IMR-90 (cell line): ENCODE measurements at regions not wholly inside any gene's neighbourhood (a gene's known extent, or its start where the extent isn't known, plus 50 kb on each side); places are given as distances from the start of the nearest gene placed in this dataset.

Source experiments
- ATAC-seq: fragments of 200-7000 bp; cut with Tn5 transposase; 2 replicates; pipeline ENCODE4 v1.9.1; 2020; ENCODE audit warnings: low read depth, mild to moderate bottlenecking, moderate library complexity
- BruUV-seq: library from RNA; stranded (reverse); fragments of 400-500 nt; replicated peaks from 2 replicates; lab custom pipeline; 2021; lab: Mats Ljungman, UMichigan
- CTCF ChIA-PET: fragments of 300-600 bp; formaldehyde crosslinking; extraction: SDS; loops from one replicate; lab custom pipeline; 2021; ENCODE audit warnings: antibody characterized with exemption; lab: Yijun Ruan, JAX
- POLR2A ChIA-PET: fragments of 300-600 bp; sonication (Branson Sonifier 250); formaldehyde crosslinking; loops from one replicate; lab custom pipeline; 2022; ENCODE audit warnings: antibody characterized with exemption; ENCODE audit not compliant: unreplicated experiment; lab: Charles Lee
- DNase-seq: peaks from one replicate; pipeline ENCODE4 v3.0.0; 2013
- H2AFZ ChIP-seq: replicated peaks from 2 replicates; pipeline ENCODE3; 2013; ENCODE audit warnings: low read length, mild to moderate bottlenecking; ENCODE audit not compliant: poor library complexity
- H2AK5ac ChIP-seq: 2 replicates; pipeline ENCODE4 v1.6.1; 2013; ENCODE audit warnings: low read depth, low read length, inconsistent platforms
- H2AK9ac ChIP-seq: replicated peaks from 2 replicates; pipeline ENCODE3; 2013; ENCODE audit warnings: mild to moderate bottlenecking, low read depth, low read length, moderate library complexity; ENCODE audit not compliant: poor library complexity
- H2BK120ac ChIP-seq: 2 replicates; pipeline ENCODE4 v1.6.1; 2013; ENCODE audit warnings: low read depth, low read length, inconsistent platforms
- H2BK15ac ChIP-seq: 3 replicates; pipeline ENCODE4 v1.6.1; 2013; ENCODE audit warnings: low read depth, low read length, inconsistent platforms
- H2BK20ac ChIP-seq: 2 replicates; pipeline ENCODE4 v1.6.1; 2013; ENCODE audit warnings: low read depth, mild to moderate bottlenecking, inconsistent platforms, low read length, moderate library complexity
- H2BK5ac ChIP-seq: 2 replicates; pipeline ENCODE4 v1.6.1; 2013; ENCODE audit warnings: mild to moderate bottlenecking, low read depth, low read length, inconsistent platforms; ENCODE audit not compliant: poor library complexity, severe bottlenecking
- H3K14ac ChIP-seq: replicated peaks from 2 replicates; pipeline ENCODE4 v1.6.1; 2013; ENCODE audit warnings: low read depth, low read length, inconsistent platforms
- H3K18ac ChIP-seq: 2 replicates; pipeline ENCODE4 v1.6.1; 2013; ENCODE audit warnings: low read depth, low read length, control low read depth
- H3K23ac ChIP-seq: 2 replicates; pipeline ENCODE4 v1.6.1; 2013; ENCODE audit warnings: low read depth, low read length, inconsistent platforms
- H3K27ac ChIP-seq: 2 replicates; pipeline ENCODE4 v1.5.1; 2013; ENCODE audit warnings: mild to moderate bottlenecking, control low read depth, low read length; ENCODE audit not compliant: insufficient read depth
- H3K27me3 ChIP-seq: 2 replicates; pipeline ENCODE4 v1.6.1; 2013; ENCODE audit warnings: low read length; ENCODE audit not compliant: control insufficient read depth, insufficient read depth
- H3K36me3 ChIP-seq: 2 replicates; pipeline ENCODE4 v1.6.1; 2013; ENCODE audit warnings: low read length, mixed read lengths; ENCODE audit not compliant: control insufficient read depth, insufficient read depth
- H3K4ac ChIP-seq: 2 replicates; pipeline ENCODE4 v1.6.1; 2013; ENCODE audit warnings: low read depth, low read length, inconsistent platforms
- H3K4me1 ChIP-seq: 2 replicates; pipeline ENCODE4 v1.6.1; 2013; ENCODE audit warnings: low read length, mixed read lengths; ENCODE audit not compliant: control insufficient read depth, insufficient read depth
- H3K4me2 ChIP-seq: 2 replicates; pipeline ENCODE4 v1.6.1; 2013; ENCODE audit warnings: low read depth, mild to moderate bottlenecking, control low read depth, low read length, moderate library complexity
- H3K4me3 ChIP-seq: 2 replicates; pipeline ENCODE4 v1.5.1; 2013; ENCODE audit warnings: low read depth, mild to moderate bottlenecking, control low read depth, low read length, moderate library complexity; ENCODE audit not compliant: insufficient read depth
- H3K56ac ChIP-seq: 2 replicates; pipeline ENCODE4 v1.6.1; 2013; ENCODE audit warnings: low read length, inconsistent platforms; ENCODE audit not compliant: insufficient read depth; ENCODE audit errors: extremely low read depth
- H3K79me1 ChIP-seq, 2 experiments: 2 replicates each; pipeline ENCODE4 v1.6.1; 2013; ENCODE audit warnings: low read length in 2 of 2, inconsistent platforms in 1 of 2, low read depth in 1 of 2
- H3K9ac ChIP-seq: 2 replicates; pipeline ENCODE4 v1.6.1; 2013; ENCODE audit warnings: low read depth, low read length, control low read depth
- H3K9me1 ChIP-seq: 2 replicates; pipeline ENCODE4 v1.6.1; 2013; ENCODE audit warnings: low read length, inconsistent platforms; ENCODE audit not compliant: insufficient read depth
- H3K9me3 ChIP-seq: 2 replicates; pipeline ENCODE4 v1.6.1; 2013; ENCODE audit warnings: low read length; ENCODE audit not compliant: control insufficient read depth, insufficient read depth
- H4K20me1 ChIP-seq: 2 replicates; pipeline ENCODE4 v1.6.1; 2013; ENCODE audit warnings: low read length, inconsistent platforms; ENCODE audit not compliant: insufficient read depth
- H4K5ac ChIP-seq: 2 replicates; pipeline ENCODE4 v1.6.1; 2013; ENCODE audit warnings: mild to moderate bottlenecking, low read depth, low read length, control low read depth
- H4K8ac ChIP-seq, 2 experiments: 2 replicates each; pipeline ENCODE4 v1.6.1; 2013; ENCODE audit warnings: low read depth in 2 of 2, low read length in 2 of 2, control low read depth in 1 of 2, inconsistent platforms in 1 of 2
- H4K91ac ChIP-seq: 2 replicates; pipeline ENCODE4 v1.6.1; 2013; ENCODE audit warnings: low read depth, low read length, inconsistent platforms; ENCODE audit not compliant: insufficient read depth
- BHLHE40 ChIP-seq: fragments of 150-350 bp; IDR thresholded peaks from 2 replicates; pipeline ENCODE4 v1.6.1; 2016; ENCODE audit warnings: mild to moderate bottlenecking, low read depth, low read length
- CHD1 ChIP-seq: IDR thresholded peaks from 2 replicates; pipeline ENCODE4 v1.6.1; 2012; ENCODE audit warnings: low read depth, low read length, improper control_type of control experiment
- CTCF ChIP-seq: conservative IDR thresholded peaks from 2 replicates; pipeline ENCODE4 v1.5.1; 2012; ENCODE audit warnings: mild to moderate bottlenecking, low read depth, low read length, improper control_type of control experiment
- FOS ChIP-seq: fragments of 150-350 bp; IDR thresholded peaks from 2 replicates; pipeline ENCODE4 v1.6.1; 2016; ENCODE audit warnings: low read depth, low read length
- MAFK ChIP-seq: IDR thresholded peaks from 2 replicates; pipeline ENCODE4 v1.6.1; 2012; ENCODE audit warnings: low read depth, low read length, improper control_type of control experiment
- MAZ ChIP-seq: IDR thresholded peaks from 2 replicates; pipeline ENCODE4 v1.6.1; 2012; ENCODE audit warnings: low read depth, mild to moderate bottlenecking, low read length, improper control_type of control experiment, moderate library complexity, borderline replicate concordance
- MXI1 ChIP-seq: IDR thresholded peaks from 2 replicates; pipeline ENCODE4 v1.6.1; 2012; ENCODE audit warnings: low read depth, mild to moderate bottlenecking, low read length, moderate library complexity, borderline replicate concordance
- NFE2L2 ChIP-seq: fragments of 150-350 bp; IDR thresholded peaks from 2 replicates; pipeline ENCODE4 v1.6.1; 2016; ENCODE audit warnings: low read depth, mild to moderate bottlenecking, low read length
- POLR2A ChIP-seq: IDR thresholded peaks from 2 replicates; pipeline ENCODE4 v1.6.1; 2012; ENCODE audit warnings: mild to moderate bottlenecking, low read depth, low read length
- dilution Hi-C: fragments of 300-500 bp; cut with HindIII; formaldehyde crosslinking; loops from one replicate; pipeline ENCODE4 v1.14.3; 2018; ENCODE audit warnings: low sequenced_read_pairs; ENCODE audit not compliant: unreplicated experiment
- in situ Hi-C: fragments of 300-500 bp; cut with MboI; formaldehyde crosslinking; loops from 3 replicates; pipeline ENCODE4 v1.14.3; 2019; ENCODE audit warnings: low sequenced_read_pairs, inconsistent platforms, mixed read lengths
- intact Hi-C: fragments of 100-400 bp; cut with micrococcal nuclease; formaldehyde crosslinking; loops from 2 replicates; pipeline ENCODE4 v1.10.0; 2022

- no peak overlapping the region for H2AFZ ChIP-seq
- H3K79me1 ChIP-seq = no peaks in the 10 kb centered on the region; a peak in 1 of 4 replicates
- H2BK120ac ChIP-seq = no peak overlapping the region
- ATAC-seq (no peak), DNase-seq (no peak)
- H4K91ac ChIP-seq = no peak overlapping the region
- no peaks in the 10 kb centered on the region for H3K27me3 ChIP-seq
- no peak overlapping the region for H3K27ac ChIP-seq
- no peak overlapping the region for H4K8ac ChIP-seq
- no peak overlapping the region for H2BK15ac ChIP-seq
- no peak overlapping the region for H3K56ac ChIP-seq
- peaks cover 14% of the 10 kb centered on the region for H3K4me1 ChIP-seq
- H2BK5ac ChIP-seq = no peak overlapping the region
- H3K9ac ChIP-seq = no peak overlapping the region
- CTCF ChIA-PET = no interaction called here
- H4K20me1 ChIP-seq = no peaks in the 10 kb centered on the region
- no peaks in the 10 kb centered on the region for H3K36me3 ChIP-seq
- H3K9me3 ChIP-seq = peaks cover 3% of the 10 kb centered on the region
- dilution Hi-C loops = no loop called here
- TF ChIP-seq BHLHE40 (no peak), CTCF (no peak), FOS (no peak), MXI1 (no peak), MAZ (no peak), NFE2L2 (no peak), CHD1 (no peak), POLR2A (no peak), MAFK (no peak)
- intact Hi-C loops = no loop called here
- H3K14ac ChIP-seq = no peak overlapping the region
- POLR2A ChIA-PET = no interaction called here
- no peak overlapping the region for H2AK9ac ChIP-seq
- H3K18ac ChIP-seq = no peak overlapping the region
- H2BK20ac ChIP-seq = no peak overlapping the region
- no peak overlapping the region for H2AK5ac ChIP-seq
- in situ Hi-C loops = no loop called here
- H3K4ac ChIP-seq = no peak overlapping the region
- H3K9me1 ChIP-seq = peaks cover 6% of the 10 kb centered on the region
- no peak overlapping the region for H4K5ac ChIP-seq
- H3K4me3 ChIP-seq = no peak overlapping the region
- no peak overlapping the region for H3K23ac ChIP-seq
- no TSS peak for BruUV-seq
- no peak overlapping the region for H3K4me2 ChIP-seq
Observed at GRCh38 chr2:9082158-9082557, 78.7 kb upstream of the MBOAT2 start.
